ENCODE measurements at regions not wholly inside any gene's neighbourhood (a gene's known extent, or its start where the extent isn't known, plus 50 kb on each side); places are given as distances from the start of the nearest gene placed in this dataset.

- no peak overlapping the region for H3K4me3 ChIP-seq
- peak in 1 of 2 donors; percentile 44 for DNase-seq (ENCODE audit: low spot score in 2 of 2)
- no peaks in the 10 kb centered on the region for H3K4me1 ChIP-seq
- no peaks in the 10 kb centered on the region for H3K36me3 ChIP-seq
- H3K27me3 ChIP-seq = peaks cover 5% of the 10 kb centered on the region
- TF ChIP-seq EP300 (IDR thresholded peaks at IDR 0.05) (no peak), POLR2A (IDR thresholded peaks at IDR 0.05) (no peak), CTCF (IDR thresholded peaks at IDR 0.05) (no peak), POLR2AphosphoS5 (IDR thresholded peaks at IDR 0.05) (no peak)
- H3K27ac ChIP-seq = no peak overlapping the region
- no peaks in the 10 kb centered on the region for H3K9me3 ChIP-seq
- WGBS = 35% methylated on average over 7 of the region's 7 CpGs
Measured at GRCh38 chr10:78178940-78179339, 145.3 kb downstream of the RPS24 start.

- 76% methylated on average over 21 of the region's 22 CpGs for WGBS
- Histone ChIP-seq H3K4me3 (no peak overlapping the region), H3K4me1 (no peaks in the 10 kb centered on the region), H3K9me3 (no peaks in the 10 kb centered on the region), H3K36me3 (no peaks in the 10 kb centered on the region), H3K27ac (no peak overlapping the region), H3K27me3 (peaks cover 5% of the 10 kb centered on the region)
- TF ChIP-seq EP300 (IDR thresholded peaks at IDR 0.05) (no peak), POLR2AphosphoS5 (IDR thresholded peaks at IDR 0.05) (no peak), POLR2A (IDR thresholded peaks at IDR 0.05) (no peak), CTCF (IDR thresholded peaks at IDR 0.05) (no peak)
- DNase-seq (ENCODE audit: low spot score in 2 of 2) = peak in 1 of 2 donors; percentile 40
Measured at GRCh38 chr10:78179886-78180705, 146.4 kb downstream of the RPS24 start.

- peaks cover 5% of the 10 kb centered on the region for H3K27me3 ChIP-seq
- 63% methylated on average over 6 of the region's 6 CpGs for WGBS
- no peak for DNase-seq (ENCODE audit: low spot score in 2 of 2)
- H3K4me3 ChIP-seq = no peak overlapping the region
- H3K27ac ChIP-seq = no peak overlapping the region
- TF ChIP-seq POLR2A (IDR thresholded peaks at IDR 0.05) (no peak), CTCF (IDR thresholded peaks at IDR 0.05) (no peak), EP300 (IDR thresholded peaks at IDR 0.05) (no peak), POLR2AphosphoS5 (IDR thresholded peaks at IDR 0.05) (no peak)
- H3K4me1 ChIP-seq = peaks cover 3% of the 10 kb centered on the region
- no peaks in the 10 kb centered on the region for H3K9me3 ChIP-seq
- H3K36me3 ChIP-seq = no peaks in the 10 kb centered on the region
Measured at GRCh38 chr10:78181381-78182055, 147.9 kb downstream of the RPS24 start.

GRCh38 chr10:78182841-78183240, 149.2 kb downstream of the RPS24 start:
- Histone ChIP-seq H3K4me1 (peaks cover 3% of the 10 kb centered on the region), H3K9me3 (no peaks in the 10 kb centered on the region), H3K4me3 (no peak overlapping the region), H3K36me3 (no peaks in the 10 kb centered on the region), H3K27ac (no peak overlapping the region), H3K27me3 (peaks cover 5% of the 10 kb centered on the region)
- WGBS = 100% methylated on average over 1 of the region's 1 CpG
- TF ChIP-seq POLR2AphosphoS5 (IDR thresholded peaks at IDR 0.05) (no peak), EP300 (IDR thresholded peaks at IDR 0.05) (no peak), CTCF (IDR thresholded peaks at IDR 0.05) (no peak)
- DNase-seq (ENCODE audit: low spot score in 2 of 2) = no peak

Data from suprapubic skin (tissue), 4 donors.